Endodermal cell (in vitro differentiated cells): ENCODE measurements at regions not wholly inside any gene's neighbourhood (a gene's known extent, or its start where the extent isn't known, plus 50 kb on each side); places are given as distances from the start of the nearest gene placed in this dataset.

Experiments
- DNase-seq: peaks from one replicate; pipeline ENCODE4 v3.0.0-alpha.2; 2017
- H3K27ac ChIP-seq: 2 replicates; pipeline ENCODE4 v1.5.1; 2013; ENCODE audit warnings: mild to moderate bottlenecking, low read depth, low read length, moderate library complexity
- H3K27me3 ChIP-seq: 2 replicates; pipeline ENCODE4 v1.6.1; 2013; ENCODE audit warnings: mild to moderate bottlenecking, low read length, moderate library complexity; ENCODE audit not compliant: insufficient read depth, control insufficient read depth, poor library complexity, severe bottlenecking
- H3K36me3 ChIP-seq: 2 replicates; pipeline ENCODE4 v1.7.0; 2013; ENCODE audit warnings: mild to moderate bottlenecking, low read length, moderate library complexity; ENCODE audit not compliant: control insufficient read depth, insufficient read depth
- H3K4me1 ChIP-seq: one replicate; pipeline ENCODE4 v1.7.0; 2013; ENCODE audit warnings: low read length; ENCODE audit not compliant: control insufficient read depth, insufficient read depth
- H3K4me3 ChIP-seq: 2 replicates; pipeline ENCODE4 v1.5.1; 2013; ENCODE audit warnings: mild to moderate bottlenecking, low read length, moderate library complexity
- H3K9ac ChIP-seq: 2 replicates; pipeline ENCODE4 v1.6.1; 2013; ENCODE audit warnings: mild to moderate bottlenecking, low read length, moderate library complexity; ENCODE audit not compliant: poor library complexity, severe bottlenecking; ENCODE audit errors: extremely low read depth
- H3K9me3 ChIP-seq: 2 replicates; pipeline ENCODE4 v1.6.1; 2013; ENCODE audit warnings: mild to moderate bottlenecking, low read length, moderate library complexity; ENCODE audit not compliant: control insufficient read depth
- H3K27ac Mint-ChIP-seq: 2 replicates; pipeline ENCODE4 v1.8.0; 2020; ENCODE audit warnings: mixed read lengths
- H3K27me3 Mint-ChIP-seq: 2 replicates; pipeline ENCODE4 v1.8.0; 2021; ENCODE audit warnings: mild to moderate bottlenecking, mixed read lengths; ENCODE audit not compliant: insufficient read depth
- H3K36me3 Mint-ChIP-seq: 2 replicates; pipeline ENCODE4 v1.8.0; 2020; ENCODE audit warnings: low read depth, mixed read lengths
- H3K4me1 Mint-ChIP-seq: 2 replicates; pipeline ENCODE4 v1.8.0; 2020; ENCODE audit warnings: mixed read lengths
- H3K4me3 Mint-ChIP-seq: 2 replicates; pipeline ENCODE4 v1.8.0; 2020; ENCODE audit warnings: mild to moderate bottlenecking, moderate library complexity, mixed read lengths
- H3K9me3 Mint-ChIP-seq: 2 replicates; pipeline ENCODE4 v1.8.0; 2020; ENCODE audit warnings: mild to moderate bottlenecking, mixed read lengths
- WGBS, 2 experiments: methylation state at CpG; one replicate each; pipeline versions ENCODE4 v1.1.5 to v1.1.7; 2013; ENCODE audit warnings: missing lambda C conversion rate in 2 of 2, mixed read lengths in 1 of 2; ENCODE audit not compliant: insufficient coverage in 1 of 2, insufficient read length in 1 of 2; 5-methylcytosine and 5-hydroxymethylcytosine counted together
- TF ChIP-seq, protein P1 (sequence below): fragments of 200-600 bp; sonication (generic); conservative IDR thresholded peaks from 2 replicates; pipeline ENCODE4 v1.5.0; 2021; ENCODE audit warnings: antibody characterized with exemption, mild to moderate bottlenecking

DNA sequence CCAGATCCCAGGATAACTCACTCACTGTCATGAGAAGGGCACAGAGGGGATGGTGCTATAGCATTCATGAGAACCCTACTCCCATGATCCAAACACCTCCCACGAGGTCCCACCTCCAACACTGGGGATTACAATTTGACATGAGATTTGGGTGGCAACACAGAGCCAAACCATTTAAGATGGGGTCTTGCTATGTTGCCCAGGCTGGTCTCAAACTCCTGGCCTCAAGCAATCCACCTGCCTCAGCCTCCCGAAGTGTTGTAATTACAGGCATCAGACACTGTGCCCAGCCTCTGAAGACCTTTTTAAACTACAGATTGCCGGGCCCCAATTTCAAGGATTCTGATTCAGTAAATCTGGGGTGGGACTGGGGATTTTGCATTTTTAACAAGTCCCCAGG, 98.5 kb downstream of the BAMBI start:
- Histone ChIP-seq H3K9me3 (peaks cover 5% of the 10 kb centered on the region), H3K4me1 (no peaks in the 10 kb centered on the region), H3K27ac (no peak overlapping the region), H3K36me3 (no peaks in the 10 kb centered on the region), H3K27me3 (peaks cover 52% of the 10 kb centered on the region), H3K9ac (no peak overlapping the region), H3K4me3 (no peak overlapping the region)
- Mint-ChIP-seq H3K4me1 (peaks cover 10% of the 10 kb centered on the region), H3K27me3 (peaks cover 53% of the 10 kb centered on the region), H3K36me3 (peaks cover 3% of the 10 kb centered on the region), H3K27ac (no peak overlapping the region), H3K4me3 (no peak overlapping the region), H3K9me3 (peaks cover 17% of the 10 kb centered on the region)
- TF ChIP-seq, protein P1, sequence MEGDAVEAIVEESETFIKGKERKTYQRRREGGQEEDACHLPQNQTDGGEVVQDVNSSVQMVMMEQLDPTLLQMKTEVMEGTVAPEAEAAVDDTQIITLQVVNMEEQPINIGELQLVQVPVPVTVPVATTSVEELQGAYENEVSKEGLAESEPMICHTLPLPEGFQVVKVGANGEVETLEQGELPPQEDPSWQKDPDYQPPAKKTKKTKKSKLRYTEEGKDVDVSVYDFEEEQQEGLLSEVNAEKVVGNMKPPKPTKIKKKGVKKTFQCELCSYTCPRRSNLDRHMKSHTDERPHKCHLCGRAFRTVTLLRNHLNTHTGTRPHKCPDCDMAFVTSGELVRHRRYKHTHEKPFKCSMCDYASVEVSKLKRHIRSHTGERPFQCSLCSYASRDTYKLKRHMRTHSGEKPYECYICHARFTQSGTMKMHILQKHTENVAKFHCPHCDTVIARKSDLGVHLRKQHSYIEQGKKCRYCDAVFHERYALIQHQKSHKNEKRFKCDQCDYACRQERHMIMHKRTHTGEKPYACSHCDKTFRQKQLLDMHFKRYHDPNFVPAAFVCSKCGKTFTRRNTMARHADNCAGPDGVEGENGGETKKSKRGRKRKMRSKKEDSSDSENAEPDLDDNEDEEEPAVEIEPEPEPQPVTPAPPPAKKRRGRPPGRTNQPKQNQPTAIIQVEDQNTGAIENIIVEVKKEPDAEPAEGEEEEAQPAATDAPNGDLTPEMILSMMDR = no peak
- WGBS, 2 experiments = 91 to 96% methylated on average over 3 of the region's 3 CpGs
- no peak for DNase-seq

DNA sequence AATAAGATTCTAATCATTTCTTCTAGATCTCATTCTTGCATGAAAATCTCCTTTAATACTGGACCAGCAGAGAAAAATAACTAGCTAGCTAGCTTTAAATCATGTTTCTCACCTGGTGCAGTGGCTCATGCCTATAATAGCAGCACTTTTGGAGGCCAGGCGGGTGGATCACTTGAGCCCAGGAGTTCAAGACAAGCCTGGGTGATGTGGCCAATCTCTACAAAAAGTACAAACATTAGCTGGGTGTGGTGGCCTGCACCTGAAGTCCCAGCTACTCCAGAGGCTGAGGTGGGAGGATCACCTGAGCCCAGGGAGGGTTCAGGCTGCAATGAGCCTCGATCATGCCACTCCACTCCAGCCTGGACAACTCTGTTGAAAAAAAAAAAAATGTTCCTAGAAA, 99.2 kb downstream of the BAMBI start:
- H3K4me3 ChIP-seq = no peak overlapping the region
- no peak overlapping the region for H3K27ac ChIP-seq
- H3K27ac Mint-ChIP-seq = no peak overlapping the region
- peaks cover 53% of the 10 kb centered on the region for H3K27me3 ChIP-seq
- 91 to 100% methylated on average over 1 to 2 of the region's 2 CpGs for WGBS, 2 experiments
- peaks cover 14% of the 10 kb centered on the region for H3K4me1 Mint-ChIP-seq
- TF ChIP-seq, protein P1 = no peak
- H3K36me3 Mint-ChIP-seq = no peaks in the 10 kb centered on the region
- no peak overlapping the region for H3K4me3 Mint-ChIP-seq
- no peaks in the 10 kb centered on the region for H3K9me3 ChIP-seq
- no peaks in the 10 kb centered on the region for H3K36me3 ChIP-seq
- no peaks in the 10 kb centered on the region for H3K4me1 ChIP-seq
- H3K9ac ChIP-seq = no peak overlapping the region
- peaks cover 10% of the 10 kb centered on the region for H3K9me3 Mint-ChIP-seq
- peaks cover 53% of the 10 kb centered on the region for H3K27me3 Mint-ChIP-seq
- DNase-seq = no peak

DNA sequence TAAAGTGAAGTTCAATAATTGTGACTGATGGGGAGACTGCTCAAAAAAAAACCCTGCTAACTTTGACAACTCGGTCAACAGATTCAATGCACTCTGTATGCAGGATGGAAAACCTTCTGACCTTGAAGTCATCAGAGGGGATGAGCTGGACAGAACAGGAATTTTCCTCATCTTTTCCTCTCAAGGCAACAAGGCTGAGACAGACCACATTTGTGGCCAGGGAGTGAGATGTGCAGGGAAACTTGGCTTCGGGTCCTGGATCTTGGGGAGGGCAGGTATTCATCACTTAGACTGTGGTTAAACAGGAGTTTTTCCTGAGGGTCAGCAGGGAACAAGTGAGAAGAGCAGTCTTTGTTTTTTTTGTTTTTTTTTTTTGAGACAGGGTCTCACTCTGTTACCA, 100.6 kb downstream of the BAMBI start:
- Histone ChIP-seq H3K27me3 (peaks cover 53% of the 10 kb centered on the region), H3K27ac (no peak overlapping the region), H3K4me1 (peaks cover under 1% of the 10 kb centered on the region), H3K9me3 (no peaks in the 10 kb centered on the region), H3K36me3 (no peaks in the 10 kb centered on the region), H3K9ac (no peak overlapping the region), H3K4me3 (no peak overlapping the region)
- no peak for DNase-seq
- WGBS, 2 experiments = 87 to 92% methylated on average over 2 of the region's 2 CpGs
- Mint-ChIP-seq H3K4me1 (peaks cover 19% of the 10 kb centered on the region), H3K4me3 (no peak overlapping the region), H3K36me3 (no peaks in the 10 kb centered on the region), H3K27ac (no peak overlapping the region), H3K27me3 (peaks cover 53% of the 10 kb centered on the region), H3K9me3 (peaks cover 1% of the 10 kb centered on the region)
- TF ChIP-seq, protein P1 = no peak
